Middle frontal gyrus (tissue), 1 donor: ENCODE measurements at regions not wholly inside any gene's neighbourhood (a gene's known extent, or its start where the extent isn't known, plus 50 kb on each side); places are given as distances from the start of the nearest gene placed in this dataset.
"Not testable (repeated sequence)": the region's sequence is repeated elsewhere in the genome, so short reads cannot be mapped to it uniquely, and the experiment has no call there.

Source experiments
- DNase-seq: peaks from one replicate; pipeline ENCODE4 v3.0.0-alpha.2; 2015; ENCODE audit warnings: low spot score; ENCODE audit errors: extremely low spot score

- DNase-seq = no peak
Observed at GRCh38 chr4:66071911-66072310, 401.6 kb upstream of the EPHA5 start.

- no peak for DNase-seq
Observed at GRCh38 chr4:66062921-66063320, 392.6 kb upstream of the EPHA5 start.

- no peak for DNase-seq
Observed at GRCh38 chr4:66062044-66062443, 391.8 kb upstream of the EPHA5 start.

- DNase-seq = no peak
Observed at GRCh38 chr4:66059556-66059955, 389.3 kb upstream of the EPHA5 start.

- DNase-seq = no peak
Observed at GRCh38 chr4:66059136-66059535, 388.8 kb upstream of the EPHA5 start.

GRCh38 chr4:66055999-66056398, 385.7 kb upstream of the EPHA5 start:
- no peak for DNase-seq

- DNase-seq = no peak
Observed at GRCh38 chr4:66052426-66052825, 382.1 kb upstream of the EPHA5 start.

- DNase-seq = no peak
Observed at GRCh38 chr4:66048861-66049260, 378.6 kb upstream of the EPHA5 start.

GRCh38 chr4:66045913-66046312, 375.6 kb upstream of the EPHA5 start:
- DNase-seq = no peak

- no peak for DNase-seq
Observed at GRCh38 chr4:66035701-66036100, 365.4 kb upstream of the EPHA5 start.

GRCh38 chr4:66034671-66035070, 364.4 kb upstream of the EPHA5 start:
- DNase-seq = no peak

- no peak for DNase-seq
Observed at GRCh38 chr4:66034262-66034661, 364.0 kb upstream of the EPHA5 start.

GRCh38 chr4:66032571-66032970, 362.3 kb upstream of the EPHA5 start:
- DNase-seq = no peak

- DNase-seq = no peak
Observed at GRCh38 chr4:66028668-66029067, 358.4 kb upstream of the EPHA5 start.

- DNase-seq = no peak
Observed at GRCh38 chr4:66023061-66023460, 352.8 kb upstream of the EPHA5 start.

GRCh38 chr4:66017671-66018070, 347.4 kb upstream of the EPHA5 start:
- no peak for DNase-seq

GRCh38 chr4:66016240-66016639, 346.0 kb upstream of the EPHA5 start:
- DNase-seq = no peak

- no peak for DNase-seq
Observed at GRCh38 chr4:66014146-66014765, 344.0 kb upstream of the EPHA5 start.

GRCh38 chr4:66000510-66001117, 330.3 kb upstream of the EPHA5 start:
- no peak for DNase-seq

GRCh38 chr4:65999518-65999871, 329.2 kb upstream of the EPHA5 start:
- no peak for DNase-seq

GRCh38 chr4:65998807-65999517, 328.7 kb upstream of the EPHA5 start:
- not testable (repeated sequence) for DNase-seq

GRCh38 chr4:65983061-65983460, 312.8 kb upstream of the EPHA5 start:
- DNase-seq = no peak

- no peak for DNase-seq
Observed at GRCh38 chr4:65976287-65976686, 306.0 kb upstream of the EPHA5 start.
